ENCODE measurements at regions not wholly inside any gene's neighbourhood (a gene's known extent, or its start where the extent isn't known, plus 50 kb on each side); places are given as distances from the start of the nearest gene placed in this dataset.
"Not testable (repeated sequence)": the region's sequence is repeated elsewhere in the genome, so short reads cannot be mapped to it uniquely, and the experiment has no call there.

DNA sequence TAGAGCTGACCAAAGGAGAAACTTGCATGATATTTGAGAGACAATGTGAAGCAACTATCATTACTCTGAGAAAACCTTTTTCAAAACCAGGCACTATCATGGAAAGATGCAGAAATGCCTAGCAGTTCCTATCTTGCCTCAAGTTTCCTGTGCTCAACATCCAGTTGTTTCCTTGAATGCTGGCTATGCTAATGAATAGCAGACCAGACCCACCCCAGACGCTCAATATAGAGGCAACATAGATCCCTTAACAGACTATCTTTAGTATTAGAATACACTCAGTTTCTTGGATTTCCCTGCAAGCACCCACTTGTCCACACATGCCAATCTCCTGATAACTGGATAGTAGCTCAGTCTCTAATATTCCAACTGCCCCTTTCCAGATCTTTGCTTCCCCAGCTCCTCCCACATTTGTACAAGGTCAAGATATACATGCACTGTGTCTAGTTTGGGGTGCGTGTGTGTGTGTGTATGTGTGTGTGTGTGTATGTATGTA is 93.3 kb upstream of the PCSK5 start:
- DNase-seq: no peak

DNA sequence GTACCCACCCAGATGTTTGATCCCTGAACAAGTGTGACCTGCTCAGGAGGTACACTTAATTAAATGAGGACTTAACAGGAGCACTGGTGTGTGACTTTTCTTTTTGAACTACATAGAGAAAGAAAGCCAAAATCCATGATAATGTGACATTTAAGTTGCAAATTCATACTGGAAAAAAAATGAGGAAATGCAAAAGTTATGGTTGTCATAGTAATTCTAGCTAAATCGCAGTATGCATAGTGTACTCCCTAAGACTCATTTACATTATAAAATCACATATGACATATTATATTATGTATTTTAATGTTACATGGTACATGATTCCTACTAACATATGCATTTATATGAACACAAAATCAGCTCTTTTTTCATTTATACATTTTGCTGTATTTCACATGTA is 92.0 kb upstream of the PCSK5 start:
- DNase-seq: no peak

DNA sequence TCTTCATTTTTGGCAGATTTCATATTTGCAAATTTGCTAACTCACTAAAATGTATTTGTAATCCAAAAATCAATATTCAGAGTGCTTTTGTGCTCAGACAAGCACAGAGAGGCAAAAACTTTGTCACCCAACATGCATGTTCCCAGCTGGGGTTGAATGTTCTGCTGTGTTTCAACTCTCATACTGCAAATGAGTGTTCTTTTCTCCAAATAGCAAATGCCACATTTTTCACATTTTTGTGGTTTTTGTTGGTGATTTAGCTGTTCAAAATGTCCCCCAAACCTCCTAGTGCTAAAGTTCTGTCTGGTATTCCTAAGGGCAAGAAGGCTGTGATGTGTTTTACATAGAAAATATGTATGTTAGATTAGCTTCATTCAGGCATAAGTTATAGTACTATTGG is 87.3 kb upstream of the PCSK5 start:
- DNase-seq: peak; percentile 84

DNA sequence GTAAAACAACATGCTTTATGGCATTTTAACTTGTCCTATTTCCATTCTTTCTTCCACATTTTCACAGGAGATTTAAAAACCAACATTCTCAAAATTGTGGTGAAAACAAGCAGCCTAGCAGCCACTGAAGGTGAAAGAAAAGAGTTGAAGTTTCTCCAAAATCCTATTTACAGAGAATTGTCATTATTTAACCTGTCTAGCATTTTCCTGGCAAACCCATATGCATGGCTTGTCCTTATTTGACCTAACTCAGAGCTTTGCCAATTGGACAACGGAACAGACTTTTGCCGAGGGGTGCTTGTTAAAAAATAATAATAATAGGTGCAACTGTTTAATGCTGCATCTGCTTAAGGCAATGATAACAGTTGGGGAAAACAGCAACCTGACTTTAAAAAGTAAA is 80.4 kb upstream of the PCSK5 start:
- no peak for DNase-seq

DNA sequence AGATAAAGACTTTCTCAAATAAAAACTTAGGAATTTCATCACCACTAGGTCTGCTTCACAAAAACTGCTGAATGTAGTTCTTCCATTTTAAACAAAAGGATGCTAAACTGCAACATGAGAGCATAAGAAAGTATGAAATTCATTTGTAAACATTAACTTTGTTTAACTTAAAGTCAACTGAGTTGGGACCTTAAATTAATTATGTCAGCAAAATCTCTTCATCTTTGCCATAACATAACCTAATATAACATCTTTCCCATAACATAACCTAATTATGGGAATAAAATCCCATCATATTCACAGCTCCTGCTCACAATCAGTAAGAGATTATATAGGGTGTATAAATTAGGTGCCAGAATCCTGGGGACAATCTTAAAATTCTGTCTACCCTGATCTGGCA is 78.8 kb upstream of the PCSK5 start:
- no peak for DNase-seq

DNA sequence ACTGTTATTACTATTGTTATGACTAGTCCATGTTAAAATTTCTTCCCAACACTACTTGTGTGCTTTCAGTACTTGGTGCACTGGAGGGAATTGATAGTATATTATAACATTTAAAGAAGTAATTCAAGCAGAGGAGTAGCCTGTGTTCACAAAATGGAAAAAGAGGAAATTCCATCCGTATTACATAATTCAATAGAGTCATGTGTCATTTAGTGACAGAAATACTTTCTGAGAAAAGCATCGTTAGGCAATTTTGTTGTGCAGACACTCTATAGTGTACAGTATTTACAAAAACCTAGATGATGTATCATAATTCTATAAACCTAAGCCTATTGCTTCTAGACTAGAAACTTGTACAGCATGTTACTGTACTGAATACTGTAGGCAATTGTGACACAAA is 78.3 kb upstream of the PCSK5 start:
- DNase-seq: no peak

DNA sequence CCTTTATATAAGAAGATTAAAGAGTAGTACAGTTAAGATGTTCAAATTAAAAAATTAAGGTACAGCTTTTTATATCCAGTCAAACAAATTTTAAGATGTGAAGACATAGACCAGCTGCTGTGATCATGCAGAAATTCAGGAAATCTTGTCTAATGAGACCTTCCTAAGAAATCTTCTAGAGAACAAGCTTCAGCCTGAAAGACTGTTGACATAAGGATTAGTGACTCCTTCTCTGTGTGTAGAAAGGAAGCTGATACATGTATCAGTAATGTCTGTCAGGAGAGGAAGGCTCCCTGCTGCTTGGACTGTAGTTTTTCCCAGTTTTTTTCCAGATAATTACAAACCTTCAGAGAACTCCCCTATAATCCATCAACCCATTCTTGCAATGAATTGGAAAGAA is 75.8 kb upstream of the PCSK5 start:
- peak; percentile 13 for DNase-seq

DNA sequence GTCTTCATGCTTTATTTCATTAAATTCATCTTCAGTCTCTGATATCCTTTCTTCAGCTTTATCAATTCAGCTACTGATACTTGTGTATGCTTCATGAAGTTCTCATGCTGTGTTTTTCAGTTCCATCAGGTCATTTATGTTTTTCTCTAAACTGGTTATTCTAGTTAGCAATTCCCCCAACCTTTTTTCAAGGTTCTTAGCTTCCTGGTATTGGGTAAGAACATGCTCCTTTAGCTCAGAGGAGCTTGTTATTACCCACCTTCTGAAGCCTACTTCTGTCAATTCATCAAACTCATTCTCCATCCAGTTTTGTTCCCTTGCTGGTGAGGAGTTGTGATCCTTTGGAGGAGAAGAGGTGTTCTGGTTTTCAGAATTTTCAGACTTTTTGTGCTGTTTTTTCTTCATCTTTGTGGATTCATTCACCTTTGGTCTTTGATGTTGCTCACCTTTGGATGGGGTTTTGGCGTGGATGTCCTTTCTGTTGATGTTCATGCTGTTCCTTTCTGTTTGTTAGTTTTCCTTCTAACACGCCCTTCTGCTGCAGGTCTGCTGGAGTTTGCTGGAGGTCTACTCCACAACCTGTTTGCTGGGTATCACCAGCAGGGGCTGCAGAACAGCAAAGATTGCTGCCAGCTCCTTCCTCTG is 69.9 kb upstream of the PCSK5 start:
- DNase-seq: not testable (repeated sequence)

DNA sequence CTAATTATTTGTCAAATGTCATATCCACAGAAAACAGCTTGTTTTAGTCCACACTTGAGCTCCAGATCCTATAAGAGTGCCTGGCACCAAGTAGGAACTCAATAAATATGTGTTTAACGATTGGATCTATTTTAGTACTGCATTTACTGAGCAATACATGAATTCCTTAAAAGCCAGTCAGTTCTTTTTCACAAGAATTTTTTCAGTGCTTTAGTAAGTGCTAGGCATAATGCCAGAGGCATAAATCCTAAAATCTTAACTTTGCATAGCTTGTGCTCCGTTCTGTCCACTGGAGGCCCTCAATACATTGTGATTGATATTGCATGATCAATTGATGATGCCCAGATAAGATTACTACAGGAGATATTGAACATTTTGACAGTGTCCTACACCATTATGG is 67.3 kb upstream of the PCSK5 start:
- DNase-seq: no peak

DNA sequence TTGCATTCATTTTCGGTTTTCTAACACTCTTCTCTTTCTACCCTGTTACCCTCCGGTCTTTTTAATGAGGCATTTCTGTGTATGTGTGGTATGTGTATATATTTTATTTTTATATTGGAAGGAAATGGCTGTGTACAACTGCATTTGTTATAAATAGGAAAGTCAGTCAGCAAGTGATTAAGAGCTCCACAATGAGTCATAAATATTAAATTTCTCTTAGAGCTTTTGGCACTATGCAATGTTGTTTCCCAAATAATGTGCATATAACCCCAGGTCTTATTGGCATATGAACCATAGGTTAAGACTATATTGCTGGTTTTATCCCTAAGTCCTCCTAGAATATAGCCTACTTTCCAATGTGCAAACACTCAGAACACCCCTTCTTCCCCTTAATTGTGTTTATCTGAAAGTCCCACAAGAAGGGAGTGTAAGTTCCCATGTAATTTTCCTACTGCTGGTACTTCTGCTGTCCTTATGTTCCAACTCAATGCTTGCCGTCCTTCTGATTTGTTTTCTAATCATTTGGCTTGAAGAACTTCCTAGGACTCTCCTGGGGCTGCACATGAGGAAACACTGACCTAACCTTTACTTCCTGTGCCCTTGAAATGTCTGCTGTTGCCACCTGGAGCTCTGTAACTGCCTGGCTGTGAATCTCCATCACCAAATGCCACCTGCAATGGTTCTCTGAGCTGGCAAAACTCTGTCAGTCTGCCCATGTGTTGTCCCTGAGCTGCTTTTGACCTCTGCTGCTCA is 65.5 kb upstream of the PCSK5 start:
- DNase-seq: no peak

DNA sequence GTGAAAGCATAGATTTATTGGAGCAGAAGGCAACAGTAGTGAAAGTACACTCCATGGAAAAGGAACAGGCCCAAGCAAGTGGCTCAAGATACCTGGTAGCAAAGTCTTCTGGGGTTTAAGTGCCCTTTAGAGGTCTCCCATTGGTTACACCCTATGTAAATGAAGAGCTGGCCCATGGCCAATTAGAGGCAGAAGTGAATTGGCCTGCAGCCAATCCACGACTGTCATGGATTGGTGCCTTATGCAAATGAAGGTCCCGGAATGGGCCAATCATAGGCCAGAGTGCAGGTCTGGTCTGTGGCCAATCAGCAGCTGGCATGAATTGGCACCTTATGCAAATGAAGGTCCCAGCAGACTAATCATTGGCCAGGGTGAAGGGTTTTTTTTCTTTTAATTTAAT is 64.2 kb upstream of the PCSK5 start:
- no peak for DNase-seq

DNA sequence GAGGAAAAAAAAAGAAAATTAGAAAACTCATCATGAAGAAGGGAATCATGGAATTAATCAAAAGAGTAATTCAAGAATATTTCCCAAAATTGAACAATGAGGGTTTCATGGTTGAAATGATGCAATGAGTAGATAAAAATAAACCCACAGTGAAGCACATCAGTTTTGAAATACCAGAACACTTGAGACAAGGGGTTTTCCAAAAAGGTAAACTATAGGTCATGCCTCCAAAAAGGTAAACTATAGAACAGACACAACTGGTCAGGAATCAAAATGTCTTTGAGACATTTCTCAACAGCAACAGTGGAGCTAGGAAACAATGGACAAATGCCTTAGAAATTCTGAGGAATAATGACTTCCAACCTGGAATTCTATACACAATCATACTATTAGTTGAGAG is 60.2 kb upstream of the PCSK5 start:
- DNase-seq: no peak

DNA sequence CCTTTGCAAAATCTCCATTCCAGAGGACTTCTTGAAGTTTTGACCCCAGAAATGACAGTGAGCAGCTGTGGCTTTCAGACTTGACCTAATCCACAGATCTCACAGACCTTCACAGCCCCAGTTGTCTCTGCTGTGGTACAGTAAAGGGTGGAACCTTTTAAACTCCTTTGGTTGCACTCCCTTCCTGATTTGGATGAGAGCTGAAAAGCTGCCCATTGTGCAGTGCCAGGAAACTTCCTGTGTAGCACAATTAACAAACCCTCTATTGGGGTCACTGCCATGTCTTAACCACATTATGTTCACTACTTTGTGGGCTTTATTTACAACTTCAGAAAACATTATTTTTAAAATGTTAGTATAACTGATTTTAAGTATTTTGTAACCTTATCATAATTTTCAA is 56.7 kb upstream of the PCSK5 start:
- no peak for DNase-seq

DNA sequence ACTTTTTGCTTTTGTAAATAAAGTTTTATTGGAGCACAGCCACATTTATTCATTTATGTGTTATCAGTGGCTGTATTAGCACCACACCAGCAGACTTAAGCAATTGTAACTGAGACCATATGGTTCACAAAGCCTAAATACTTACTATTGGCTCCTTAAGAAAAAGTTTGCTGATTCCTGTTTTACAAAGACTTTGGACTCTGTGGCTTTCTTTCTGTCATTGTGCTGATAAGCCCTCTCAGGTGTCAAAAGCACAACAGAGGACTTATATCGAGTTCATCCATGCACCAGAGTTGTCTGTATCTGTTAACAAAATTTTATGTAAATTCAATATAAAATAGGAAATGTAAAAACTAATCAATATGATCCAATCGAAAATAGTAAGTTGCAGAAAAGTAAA is 55.6 kb upstream of the PCSK5 start:
- no peak for DNase-seq

Data from fibroblast of skin of abdomen (primary cell).